Neural cell (in vitro differentiated cells): ENCODE measurements at regions not wholly inside any gene's neighbourhood (a gene's known extent, or its start where the extent isn't known, plus 50 kb on each side); places are given as distances from the start of the nearest gene placed in this dataset.

Experiments
- CTCF ChIP-seq: fragments of 450-650 bp; IDR thresholded peaks from 2 replicates; pipeline ENCODE4 v1.5.1; 2014; ENCODE audit warnings: antibody characterized with exemption, mild to moderate bottlenecking, moderate library complexity; ENCODE audit not compliant: poor library complexity, severe bottlenecking
- EP300 ChIP-seq: fragments of 450-650 bp; conservative IDR thresholded peaks from 2 replicates; pipeline ENCODE4 v1.6.1; 2014; ENCODE audit warnings: antibody characterized with exemption, mild to moderate bottlenecking, moderate library complexity; ENCODE audit not compliant: poor library complexity, severe bottlenecking
- EZH2 ChIP-seq: fragments of 200-600, 300-800 bp; shearing (Covaris generic), sonication (generic); IDR thresholded peaks from 2 replicates; pipeline ENCODE4 v1.6.1; 2014; ENCODE audit warnings: antibody characterized with exemption, low read length, borderline replicate concordance, mild to moderate bottlenecking; ENCODE audit not compliant: insufficient read depth, poor library complexity, severe bottlenecking
- MXI1 ChIP-seq: fragments of 450-650 bp; conservative IDR thresholded peaks from 2 replicates; pipeline ENCODE4 v1.6.1; 2014; ENCODE audit warnings: antibody characterized with exemption, mild to moderate bottlenecking; ENCODE audit not compliant: poor library complexity, severe bottlenecking
- POLR2AphosphoS5 ChIP-seq: IDR thresholded peaks from 2 replicates; pipeline ENCODE4 v1.6.1; 2012
- RAD21 ChIP-seq: fragments of 450-650 bp; conservative IDR thresholded peaks from 2 replicates; pipeline ENCODE4 v1.6.1; 2014; ENCODE audit warnings: antibody characterized with exemption, mild to moderate bottlenecking, moderate library complexity
- SMC3 ChIP-seq: fragments of 450-650 bp; conservative IDR thresholded peaks from 2 replicates; pipeline ENCODE4 v1.6.1; 2014; ENCODE audit warnings: antibody characterized with exemption, mild to moderate bottlenecking, moderate library complexity; ENCODE audit not compliant: poor library complexity
- TAF1 ChIP-seq: IDR thresholded peaks from 2 replicates; pipeline ENCODE4 v1.6.1; 2012; ENCODE audit warnings: low read depth

GRCh38 chr2:146944601-146945000 lies 900.2 kb upstream of the ACVR2A start:
- TF ChIP-seq CTCF (no peak), RAD21 (no peak), SMC3 (no peak), TAF1 (no peak), EZH2 (no peak), MXI1 (no peak), EP300 (no peak), POLR2AphosphoS5 (no peak)
